SK-N-SH (cell line): ENCODE measurements at regions not wholly inside any gene's neighbourhood (a gene's known extent, or its start where the extent isn't known, plus 50 kb on each side); places are given as distances from the start of the nearest gene placed in this dataset.

Experiments used
- CTCF ChIP-seq: fragments of 200-600 bp; sonication (generic); IDR thresholded peaks from 2 replicates; pipeline ENCODE4 v1.6.1; 2017; ENCODE audit warnings: antibody characterized with exemption, mild to moderate bottlenecking, moderate library complexity
- EP300 ChIP-seq, 2 experiments: IDR thresholded peaks; 2 replicates each; pipeline versions ENCODE4 v1.4.0 to v1.6.1; 2012; ENCODE audit warnings: borderline replicate concordance in 1 of 2, low read depth in 1 of 2, low read length in 1 of 2
- POLR2AphosphoS5 ChIP-seq: IDR thresholded peaks from 2 replicates; pipeline ENCODE4 v1.6.1; 2012; ENCODE audit warnings: low read depth, low read length
- YY1 ChIP-seq: IDR thresholded peaks from 2 replicates; pipeline ENCODE4 v1.4.0; 2012; ENCODE audit warnings: low read depth, mild to moderate bottlenecking

- TF ChIP-seq POLR2AphosphoS5 (no peak), CTCF (no peak), EP300 (IDR thresholded peaks at IDR 0.05; ENCODE audit: borderline replicate concordance in 1 of 2, low read depth in 1 of 2, low read length in 1 of 2) (no peak), YY1 (no peak)
Measured at GRCh38 chr17:28253663-28254062, 65.3 kb upstream of the TMEM97 start.
